Upper lobe of left lung (tissue), 4 donors: ENCODE measurements at regions not wholly inside any gene's neighbourhood (a gene's known extent, or its start where the extent isn't known, plus 50 kb on each side); places are given as distances from the start of the nearest gene placed in this dataset.

ENCODE experiments used
- EP300 ChIP-seq, 4 donors: sonication (generic); formaldehyde crosslinking; IDR thresholded peaks; one replicate each; pipeline ENCODE4 v1.5.1; 2017; ENCODE audit warnings: antibody characterized with exemption in 4 of 4, control low read depth in 2 of 4
- POLR2A ChIP-seq, 4 donors: fragments of 450-650 bp; IDR thresholded peaks; one replicate each; pipeline ENCODE4 v1.5.1; 2016 to 2017; ENCODE audit warnings: antibody characterized with exemption in 4 of 4, mild to moderate bottlenecking in 2 of 4
- TF ChIP-seq, protein P1 (sequence below), 6 experiments: fragments of 450-650 bp in 4 of 6; fragments of 200-600 bp in 2 of 6; sonication (generic) in 2 of 6; IDR thresholded peaks; one replicate each; pipeline ENCODE4 v1.5.1; 2016 to 2019; ENCODE audit warnings: antibody characterized with exemption in 6 of 6

DNA sequence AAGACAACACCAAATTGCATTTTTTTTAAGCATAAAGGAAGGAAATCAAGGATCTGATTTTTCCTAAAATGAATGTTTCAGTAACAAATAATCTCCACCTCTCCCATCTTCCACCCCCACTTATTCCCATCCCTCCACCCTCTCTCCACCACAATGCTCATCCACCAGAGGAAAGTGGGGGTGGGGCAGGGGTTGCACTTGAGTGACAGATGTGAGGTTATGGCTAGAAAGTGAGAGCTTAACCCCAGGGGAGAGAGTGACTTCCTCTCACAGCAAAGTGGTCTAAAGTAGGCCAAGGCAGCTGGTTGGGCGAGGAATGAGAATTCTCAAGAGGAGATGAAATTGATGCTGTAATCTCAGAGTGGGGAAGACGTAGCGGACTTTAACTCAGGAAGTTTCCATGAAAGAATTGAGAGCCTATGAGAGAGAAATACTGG, 104.7 kb downstream of the HNRNPLL start:
- TF ChIP-seq, protein P1, sequence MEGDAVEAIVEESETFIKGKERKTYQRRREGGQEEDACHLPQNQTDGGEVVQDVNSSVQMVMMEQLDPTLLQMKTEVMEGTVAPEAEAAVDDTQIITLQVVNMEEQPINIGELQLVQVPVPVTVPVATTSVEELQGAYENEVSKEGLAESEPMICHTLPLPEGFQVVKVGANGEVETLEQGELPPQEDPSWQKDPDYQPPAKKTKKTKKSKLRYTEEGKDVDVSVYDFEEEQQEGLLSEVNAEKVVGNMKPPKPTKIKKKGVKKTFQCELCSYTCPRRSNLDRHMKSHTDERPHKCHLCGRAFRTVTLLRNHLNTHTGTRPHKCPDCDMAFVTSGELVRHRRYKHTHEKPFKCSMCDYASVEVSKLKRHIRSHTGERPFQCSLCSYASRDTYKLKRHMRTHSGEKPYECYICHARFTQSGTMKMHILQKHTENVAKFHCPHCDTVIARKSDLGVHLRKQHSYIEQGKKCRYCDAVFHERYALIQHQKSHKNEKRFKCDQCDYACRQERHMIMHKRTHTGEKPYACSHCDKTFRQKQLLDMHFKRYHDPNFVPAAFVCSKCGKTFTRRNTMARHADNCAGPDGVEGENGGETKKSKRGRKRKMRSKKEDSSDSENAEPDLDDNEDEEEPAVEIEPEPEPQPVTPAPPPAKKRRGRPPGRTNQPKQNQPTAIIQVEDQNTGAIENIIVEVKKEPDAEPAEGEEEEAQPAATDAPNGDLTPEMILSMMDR (IDR thresholded peaks at IDR 0.05), result no peak
- TF ChIP-seq POLR2A (IDR thresholded peaks at IDR 0.05) (no peak), EP300 (IDR thresholded peaks at IDR 0.05) (no peak)
